NOMO-1 (cell line): ENCODE measurements at regions not wholly inside any gene's neighbourhood (a gene's known extent, or its start where the extent isn't known, plus 50 kb on each side); places are given as distances from the start of the nearest gene placed in this dataset.
"Not testable (repeated sequence)": the region's sequence is repeated elsewhere in the genome, so short reads cannot be mapped to it uniquely, and the experiment has no call there.

Experiments
- DNase-seq, 2 experiments: peaks; one replicate each; lab custom pipeline; 2025; ENCODE audit not compliant: unreplicated experiment in 2 of 2; lab: John Stamatoyannopoulos, UW

GRCh38 chr21:43291347-43291950, 122.6 kb downstream of the CRYAA start:
- DNase-seq: no peak

GRCh38 chr21:43290421-43291346, 121.9 kb downstream of the CRYAA start:
- no peak for DNase-seq

GRCh38 chr21:43289966-43290365, 121.2 kb downstream of the CRYAA start:
- no peak for DNase-seq

GRCh38 chr21:43289442-43289841, 120.6 kb downstream of the CRYAA start:
- DNase-seq: no peak

GRCh38 chr21:43287795-43288755, 119.3 kb downstream of the CRYAA start:
- no peak for DNase-seq

GRCh38 chr21:43287111-43287760, 118.4 kb downstream of the CRYAA start:
- no peak for DNase-seq

- no peak for DNase-seq
Measured at GRCh38 chr21:43286196-43286595, 117.4 kb downstream of the CRYAA start.

- no peak for DNase-seq
Measured at GRCh38 chr21:43284700-43285099, 115.9 kb downstream of the CRYAA start.

GRCh38 chr21:43284238-43284637, 115.4 kb downstream of the CRYAA start:
- no peak for DNase-seq

GRCh38 chr21:43283925-43284221, 115.1 kb downstream of the CRYAA start:
- not testable (repeated sequence) for DNase-seq

- DNase-seq: no peak
Measured at GRCh38 chr21:43283136-43283924, 114.5 kb downstream of the CRYAA start.

GRCh38 chr21:43282358-43283120, 113.7 kb downstream of the CRYAA start:
- no peak for DNase-seq

GRCh38 chr21:43281661-43282357, 113.0 kb downstream of the CRYAA start:
- no peak for DNase-seq

GRCh38 chr21:43280949-43281633, 112.3 kb downstream of the CRYAA start:
- DNase-seq: no peak

- no peak for DNase-seq
Measured at GRCh38 chr21:43279578-43279894, 110.7 kb downstream of the CRYAA start.

GRCh38 chr21:43278766-43279577, 110.2 kb downstream of the CRYAA start:
- DNase-seq: no peak

- DNase-seq: no peak
Measured at GRCh38 chr21:43278359-43278758, 109.6 kb downstream of the CRYAA start.
